ENCODE measurements at regions not wholly inside any gene's neighbourhood (a gene's known extent, or its start where the extent isn't known, plus 50 kb on each side); places are given as distances from the start of the nearest gene placed in this dataset.
"Not testable (repeated sequence)": the region's sequence is repeated elsewhere in the genome, so short reads cannot be mapped to it uniquely, and the experiment has no call there.

DNA sequence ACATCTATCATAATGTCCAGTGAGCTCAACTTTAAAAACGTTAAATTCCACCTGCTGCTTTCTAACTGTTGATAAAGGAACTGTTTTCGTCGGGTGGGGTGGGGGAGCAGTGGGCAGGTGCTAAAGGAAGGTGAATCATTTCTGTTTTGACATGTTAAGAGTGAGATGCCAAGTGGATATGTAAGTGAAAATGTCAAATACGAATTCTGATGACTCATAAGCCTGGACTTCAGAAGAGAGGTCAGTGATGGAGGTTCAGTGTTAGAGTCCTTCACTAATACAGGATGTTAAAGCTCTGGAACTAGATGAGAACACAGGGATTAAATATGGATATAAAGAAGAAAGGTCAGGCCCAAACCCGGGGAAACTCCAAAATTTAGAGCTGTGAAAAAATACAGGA, 617.9 kb upstream of the CTNND2 start:
- Histone ChIP-seq H3K36me3 (ENCODE audit: insufficient read depth, low read length) (no peaks in the 10 kb centered on the region), H3K9ac (ENCODE audit: low read depth, low read length) (no peak overlapping the region), H3K9me3 (ENCODE audit: insufficient read depth, low read length, severe bottlenecking) (no peaks in the 10 kb centered on the region), H3K4me2 (ENCODE audit: insufficient read depth, low read length) (no peak overlapping the region), H3K79me2 (ENCODE audit: insufficient read depth, low read length) (no peaks in the 10 kb centered on the region), H3K4me3 (ENCODE audit: low read depth in 1 of 2, low read length in 2 of 2) (no peak overlapping the region), H2AFZ (ENCODE audit: low read depth, low read length) (no peak overlapping the region), H4K20me1 (ENCODE audit: insufficient read depth, low read length) (no peaks in the 10 kb centered on the region), H3K27ac (ENCODE audit: low read length) (no peak overlapping the region), H3K27me3 (ENCODE audit: insufficient read depth, low read length, poor library complexity) (no peaks in the 10 kb centered on the region), H3K4me1 (ENCODE audit: insufficient read depth, low read length) (no peaks in the 10 kb centered on the region)
- no peak for TF ChIP-seq EZH2 (IDR thresholded peaks at IDR 0.05; ENCODE audit: borderline replicate concordance, low read depth, low read length, severe bottlenecking)
- TF ChIP-seq, protein P1, sequence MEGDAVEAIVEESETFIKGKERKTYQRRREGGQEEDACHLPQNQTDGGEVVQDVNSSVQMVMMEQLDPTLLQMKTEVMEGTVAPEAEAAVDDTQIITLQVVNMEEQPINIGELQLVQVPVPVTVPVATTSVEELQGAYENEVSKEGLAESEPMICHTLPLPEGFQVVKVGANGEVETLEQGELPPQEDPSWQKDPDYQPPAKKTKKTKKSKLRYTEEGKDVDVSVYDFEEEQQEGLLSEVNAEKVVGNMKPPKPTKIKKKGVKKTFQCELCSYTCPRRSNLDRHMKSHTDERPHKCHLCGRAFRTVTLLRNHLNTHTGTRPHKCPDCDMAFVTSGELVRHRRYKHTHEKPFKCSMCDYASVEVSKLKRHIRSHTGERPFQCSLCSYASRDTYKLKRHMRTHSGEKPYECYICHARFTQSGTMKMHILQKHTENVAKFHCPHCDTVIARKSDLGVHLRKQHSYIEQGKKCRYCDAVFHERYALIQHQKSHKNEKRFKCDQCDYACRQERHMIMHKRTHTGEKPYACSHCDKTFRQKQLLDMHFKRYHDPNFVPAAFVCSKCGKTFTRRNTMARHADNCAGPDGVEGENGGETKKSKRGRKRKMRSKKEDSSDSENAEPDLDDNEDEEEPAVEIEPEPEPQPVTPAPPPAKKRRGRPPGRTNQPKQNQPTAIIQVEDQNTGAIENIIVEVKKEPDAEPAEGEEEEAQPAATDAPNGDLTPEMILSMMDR (IDR thresholded peaks at IDR 0.05; ENCODE audit: borderline replicate concordance, extremely low read depth, low read length, poor library complexity, severe bottlenecking), result no peak
- ATAC-seq (ENCODE audit: insufficient read depth, low read depth), result no peak
- DNase-seq, result no peak

DNA sequence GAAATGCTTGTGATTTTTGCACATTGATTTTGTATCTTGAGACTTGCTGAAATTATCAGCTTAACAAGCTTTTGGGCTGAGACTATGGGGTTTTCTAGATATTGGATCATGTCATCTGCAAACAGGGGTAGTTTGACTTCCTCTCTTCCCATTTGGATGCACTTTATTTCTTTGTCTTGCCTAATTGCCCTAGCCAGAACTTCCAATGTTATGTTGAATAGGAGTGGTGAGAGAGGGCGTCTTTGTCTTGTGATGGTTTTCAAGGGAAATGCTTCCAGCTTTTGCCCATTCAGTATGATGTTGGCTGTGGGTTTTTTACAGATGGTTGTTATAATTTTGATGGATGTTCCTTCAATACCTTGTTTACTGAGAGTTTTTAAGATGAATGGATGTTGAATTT, 600.7 kb upstream of the CTNND2 start:
- H3K4me3 ChIP-seq (ENCODE audit: low read depth in 1 of 2, low read length in 2 of 2); ATAC-seq (ENCODE audit: insufficient read depth, low read depth); H3K36me3 ChIP-seq (ENCODE audit: insufficient read depth, low read length); DNase-seq; H3K4me2 ChIP-seq (ENCODE audit: insufficient read depth, low read length); H3K27ac ChIP-seq (ENCODE audit: low read length); H3K27me3 ChIP-seq (ENCODE audit: insufficient read depth, low read length, poor library complexity); H4K20me1 ChIP-seq (ENCODE audit: insufficient read depth, low read length); H2AFZ ChIP-seq (ENCODE audit: low read depth, low read length); H3K79me2 ChIP-seq (ENCODE audit: insufficient read depth, low read length); H3K9ac ChIP-seq (ENCODE audit: low read depth, low read length); H3K4me1 ChIP-seq (ENCODE audit: insufficient read depth, low read length); H3K9me3 ChIP-seq (ENCODE audit: insufficient read depth, low read length, severe bottlenecking): not testable (repeated sequence)

DNA sequence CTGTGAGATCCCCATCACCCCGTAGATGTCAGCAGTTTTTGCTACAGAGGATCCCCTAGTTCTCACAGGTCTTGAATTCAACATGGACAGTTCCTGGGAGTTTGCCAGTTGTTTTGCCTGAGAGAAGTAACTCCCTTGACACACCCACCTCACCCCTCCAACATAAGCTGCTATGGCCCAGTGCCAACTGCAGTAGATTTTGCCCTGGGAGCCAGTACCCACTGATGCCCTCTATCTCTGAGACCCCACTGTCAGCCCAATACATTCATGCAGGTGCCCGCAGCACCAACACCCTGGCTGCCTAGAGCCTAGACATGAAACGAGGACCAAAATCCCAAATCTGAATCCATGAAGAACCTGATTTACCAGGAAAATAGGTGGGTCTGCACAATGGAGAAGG, 583.9 kb upstream of the CTNND2 start:
- H3K36me3 ChIP-seq (ENCODE audit: insufficient read depth, low read length), result no peaks in the 10 kb centered on the region
- H4K20me1 ChIP-seq (ENCODE audit: insufficient read depth, low read length), result no peaks in the 10 kb centered on the region
- no peak for ATAC-seq (ENCODE audit: insufficient read depth, low read depth)
- H3K9ac ChIP-seq (ENCODE audit: low read depth, low read length), result no peak overlapping the region
- H3K4me1 ChIP-seq (ENCODE audit: insufficient read depth, low read length), result no peaks in the 10 kb centered on the region
- no peaks in the 10 kb centered on the region for H3K9me3 ChIP-seq (ENCODE audit: insufficient read depth, low read length, severe bottlenecking)
- H3K4me3 ChIP-seq (ENCODE audit: low read depth in 1 of 2, low read length in 2 of 2), result no peak overlapping the region
- no peak overlapping the region for H3K4me2 ChIP-seq (ENCODE audit: insufficient read depth, low read length)
- no peak for DNase-seq
- H3K27me3 ChIP-seq (ENCODE audit: insufficient read depth, low read length, poor library complexity), result no peaks in the 10 kb centered on the region
- H3K27ac ChIP-seq (ENCODE audit: low read length), result no peak overlapping the region
- no peaks in the 10 kb centered on the region for H3K79me2 ChIP-seq (ENCODE audit: insufficient read depth, low read length)
- TF ChIP-seq EZH2 (IDR thresholded peaks at IDR 0.05; ENCODE audit: borderline replicate concordance, low read depth, low read length, severe bottlenecking), result no peak
- TF ChIP-seq, protein P1 (IDR thresholded peaks at IDR 0.05; ENCODE audit: borderline replicate concordance, extremely low read depth, low read length, poor library complexity, severe bottlenecking), result no peak
- H2AFZ ChIP-seq (ENCODE audit: low read depth, low read length), result no peak overlapping the region

DNA sequence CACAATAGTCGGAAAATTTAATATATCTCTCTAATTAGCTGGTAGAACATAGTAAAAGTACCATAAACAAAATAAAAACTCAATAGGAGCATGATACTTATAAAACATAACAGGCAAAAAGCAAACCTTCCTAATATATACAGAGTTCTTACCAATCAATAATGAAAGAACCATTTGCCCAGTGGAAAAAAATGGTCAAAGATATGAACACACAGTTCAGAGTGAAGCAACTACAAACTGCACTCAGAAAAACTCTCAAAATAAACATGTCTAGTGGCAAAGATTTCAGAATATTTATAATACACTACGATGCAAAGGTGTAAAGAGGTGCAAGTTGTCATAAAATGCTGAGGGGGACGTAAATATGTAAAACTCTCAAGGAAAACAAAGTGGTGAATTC, 576.2 kb upstream of the CTNND2 start:
- H3K4me3 ChIP-seq (ENCODE audit: low read depth in 1 of 2, low read length in 2 of 2), result no peak overlapping the region
- no peaks in the 10 kb centered on the region for H3K4me1 ChIP-seq (ENCODE audit: insufficient read depth, low read length)
- no peak overlapping the region for H3K4me2 ChIP-seq (ENCODE audit: insufficient read depth, low read length)
- TF ChIP-seq, protein P1 (IDR thresholded peaks at IDR 0.05; ENCODE audit: borderline replicate concordance, extremely low read depth, low read length, poor library complexity, severe bottlenecking), result no peak
- TF ChIP-seq EZH2 (IDR thresholded peaks at IDR 0.05; ENCODE audit: borderline replicate concordance, low read depth, low read length, severe bottlenecking), result no peak
- H3K36me3 ChIP-seq (ENCODE audit: insufficient read depth, low read length), result no peaks in the 10 kb centered on the region
- H3K27ac ChIP-seq (ENCODE audit: low read length), result no peak overlapping the region
- no peak overlapping the region for H3K9ac ChIP-seq (ENCODE audit: low read depth, low read length)
- H3K27me3 ChIP-seq (ENCODE audit: insufficient read depth, low read length, poor library complexity), result no peaks in the 10 kb centered on the region
- H4K20me1 ChIP-seq (ENCODE audit: insufficient read depth, low read length), result no peaks in the 10 kb centered on the region
- H3K79me2 ChIP-seq (ENCODE audit: insufficient read depth, low read length), result no peaks in the 10 kb centered on the region
- DNase-seq (no peak), ATAC-seq (ENCODE audit: insufficient read depth, low read depth) (no peak)
- no peak overlapping the region for H2AFZ ChIP-seq (ENCODE audit: low read depth, low read length)
- no peaks in the 10 kb centered on the region for H3K9me3 ChIP-seq (ENCODE audit: insufficient read depth, low read length, severe bottlenecking)
